Right lung (tissue), 2 donors: ENCODE measurements at regions not wholly inside any gene's neighbourhood (a gene's known extent, or its start where the extent isn't known, plus 50 kb on each side); places are given as distances from the start of the nearest gene placed in this dataset.
A peak's percentile ranks its signal among the peaks of the same experiment; 100 is the strongest.

Source experiments
- DNase-seq, 2 donors: peaks; one replicate each; pipeline ENCODE4 v3.0.0-alpha.2; 2013

DNA sequence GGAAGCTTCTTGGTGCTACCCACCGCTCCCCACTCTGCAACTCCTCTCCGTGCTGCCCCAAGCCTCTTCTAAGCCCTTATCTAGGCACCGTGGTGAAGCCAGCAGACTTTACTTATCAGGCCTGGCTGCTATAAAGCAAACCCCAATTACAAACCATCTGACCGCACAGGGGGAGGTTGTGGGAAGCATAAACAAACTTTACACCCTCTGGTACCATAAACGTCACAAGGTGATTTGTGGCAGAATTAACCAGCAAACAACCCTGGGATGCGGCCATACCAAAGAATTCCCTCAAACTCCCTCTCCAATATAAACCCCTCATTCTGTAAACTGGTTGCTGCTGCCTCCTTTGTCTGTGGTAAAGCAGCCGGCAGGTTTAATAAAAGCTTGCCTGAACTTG is 55.2 kb downstream of the MAGEC2 start:
- no peak for DNase-seq

- DNase-seq: no peak
Measured at GRCh38 chrX:142134533-142134932, 70.6 kb downstream of the MAGEC2 start.

DNA sequence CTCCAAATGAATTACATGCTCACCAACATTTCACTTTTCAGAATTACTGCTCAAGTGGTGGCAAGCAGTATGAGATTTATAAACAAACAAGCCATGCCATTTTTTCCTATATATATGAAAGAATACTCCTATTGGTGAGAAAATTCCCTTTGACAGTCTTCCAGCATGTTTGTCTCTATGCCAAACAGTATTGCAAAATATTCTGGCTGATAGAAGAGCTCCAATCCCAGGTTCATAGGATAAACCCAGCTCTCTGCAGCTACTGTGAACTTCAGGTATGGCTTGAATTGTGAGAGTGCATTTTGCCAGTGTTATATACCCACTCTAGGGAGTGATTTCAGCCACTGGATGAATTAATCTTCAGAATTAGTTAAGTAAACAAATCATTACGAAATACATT is 108.8 kb downstream of the MAGEC2 start:
- DNase-seq: peak; percentile 33 to 44

DNA sequence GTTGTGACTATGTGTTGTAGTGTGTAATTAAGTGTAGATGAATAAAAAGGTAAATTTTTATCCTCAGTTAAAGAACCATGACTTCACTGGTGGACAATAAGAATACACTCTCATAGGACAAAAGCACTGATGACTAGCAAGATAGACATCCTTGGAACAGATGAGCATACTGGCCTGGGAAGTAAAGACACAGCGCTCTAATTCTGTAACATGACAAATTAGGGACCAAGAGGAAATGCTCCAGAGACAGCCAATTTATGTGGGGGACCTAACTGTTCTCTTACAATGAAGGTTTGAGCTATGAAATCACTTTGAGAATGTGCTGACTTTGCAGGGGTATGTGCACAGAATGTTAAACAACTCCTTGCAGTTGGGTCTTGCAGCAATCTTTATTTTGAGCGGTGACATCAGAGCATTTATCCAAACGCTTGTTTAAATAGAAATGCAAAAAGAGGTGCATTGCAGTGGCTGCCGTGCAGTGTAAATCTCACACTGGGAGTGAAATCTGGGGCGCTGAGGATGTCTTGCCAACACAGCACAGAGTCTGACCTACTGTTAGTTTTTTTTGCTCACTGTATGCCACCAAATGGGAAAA is 109.3 kb downstream of the MAGEC2 start:
- DNase-seq: peak; percentile 20 to 23

DNA sequence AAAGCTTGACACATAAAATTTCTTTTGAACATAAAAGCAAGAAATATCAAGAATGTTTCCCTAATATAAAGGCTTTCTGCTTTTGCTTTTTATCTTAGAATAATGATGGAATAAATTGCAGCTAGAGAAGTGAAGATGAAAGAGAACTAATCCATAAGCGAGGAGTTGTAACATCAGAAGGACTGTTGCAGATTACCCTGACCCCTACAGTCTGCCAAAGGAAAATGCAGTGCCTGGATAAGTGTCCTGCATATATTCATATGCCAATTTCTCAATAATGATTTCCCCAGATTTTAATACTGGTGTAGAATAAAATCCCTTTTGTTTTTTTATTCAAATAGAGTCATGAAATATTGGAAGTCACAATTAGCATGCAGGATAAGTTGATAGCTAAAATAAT is 115.9 kb downstream of the MAGEC2 start:
- no peak for DNase-seq

DNA sequence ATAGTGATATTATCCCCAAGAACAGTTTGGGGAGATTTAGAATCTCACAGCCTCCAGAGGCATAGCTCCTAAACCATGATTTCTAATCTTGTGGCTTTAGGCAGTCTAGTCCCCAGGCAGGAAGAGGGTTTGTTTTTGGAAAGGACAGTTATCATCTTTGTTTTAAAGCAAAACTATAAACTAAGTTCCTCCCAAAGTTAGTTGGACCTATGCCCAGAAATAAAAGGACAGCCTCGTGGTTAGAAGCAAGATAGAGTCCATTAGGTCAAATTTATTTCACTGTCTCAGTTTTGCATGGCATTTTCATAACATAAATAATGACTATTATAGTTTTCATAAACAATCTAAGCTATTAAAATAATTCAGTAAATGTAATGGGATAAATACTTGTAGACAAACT is 120.5 kb downstream of the MAGEC2 start:
- DNase-seq: peak; percentile 10 to 11

DNA sequence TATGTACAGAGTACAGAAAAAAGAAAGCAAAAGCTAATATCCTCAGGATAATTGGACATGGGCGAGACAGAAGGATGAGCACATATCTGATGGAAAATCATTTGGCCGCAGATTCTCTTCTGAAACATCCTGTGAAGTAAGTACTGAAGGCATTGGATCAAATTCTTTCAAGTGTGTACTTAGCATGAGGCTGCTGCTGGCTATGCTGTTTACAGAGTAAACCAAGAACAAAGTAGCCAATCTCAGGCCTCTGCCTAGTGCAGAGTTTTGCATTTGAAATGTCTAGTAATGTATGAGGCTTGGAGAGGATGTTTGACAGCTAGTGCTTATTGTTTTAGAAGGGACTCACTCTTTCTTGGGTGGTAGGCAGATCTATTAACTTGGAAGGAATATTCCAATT is 128.5 kb downstream of the MAGEC2 start:
- DNase-seq: no peak

GRCh38 chrX:142068365-142068764 is 136.7 kb downstream of the MAGEC2 start:
- DNase-seq: no peak

- DNase-seq: no peak
Measured at GRCh38 chrX:142060191-142060590, 144.9 kb downstream of the MAGEC2 start.

GRCh38 chrX:142054094-142054493 is 150.4 kb downstream of the MAGEC1 start:
- DNase-seq: no peak

DNA sequence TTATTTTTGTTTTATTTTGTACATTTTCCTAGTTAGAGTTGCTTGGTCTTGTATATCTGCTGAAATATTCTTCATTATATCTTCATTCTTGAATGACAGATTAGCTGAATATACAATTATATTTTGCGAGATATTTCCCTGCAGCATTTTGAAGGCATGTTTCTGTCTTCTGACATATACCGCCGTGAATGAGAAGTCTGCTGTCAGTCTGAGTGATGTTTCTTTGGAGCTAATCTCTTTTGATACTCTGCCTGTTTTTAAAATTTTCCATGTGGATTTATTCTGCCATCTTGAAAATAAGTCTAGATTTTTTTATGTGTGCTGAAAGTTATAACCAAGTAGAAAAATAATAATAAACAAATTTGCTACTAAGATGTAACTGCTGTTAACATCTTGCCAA is 148.5 kb downstream of the MAGEC1 start:
- DNase-seq: no peak

DNA sequence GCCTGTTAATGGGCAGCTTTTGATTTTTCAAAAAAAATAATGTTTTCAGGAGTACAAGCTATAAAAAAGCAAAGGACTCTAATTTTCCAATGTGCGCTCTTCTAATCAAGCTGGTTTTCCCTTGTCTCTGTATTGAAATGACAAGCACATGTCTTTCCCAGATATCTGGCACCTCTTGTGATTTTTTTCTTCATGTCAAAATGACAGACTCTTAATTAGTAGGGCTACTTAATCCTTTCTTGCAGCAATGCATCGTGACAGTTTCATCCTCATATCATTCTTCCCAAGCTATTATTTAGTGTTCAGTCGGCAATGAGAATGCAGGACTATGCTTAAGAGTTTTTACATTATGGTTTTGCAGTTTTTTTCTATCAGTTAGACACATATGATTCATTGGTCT is 139.5 kb downstream of the MAGEC1 start:
- no peak for DNase-seq

DNA sequence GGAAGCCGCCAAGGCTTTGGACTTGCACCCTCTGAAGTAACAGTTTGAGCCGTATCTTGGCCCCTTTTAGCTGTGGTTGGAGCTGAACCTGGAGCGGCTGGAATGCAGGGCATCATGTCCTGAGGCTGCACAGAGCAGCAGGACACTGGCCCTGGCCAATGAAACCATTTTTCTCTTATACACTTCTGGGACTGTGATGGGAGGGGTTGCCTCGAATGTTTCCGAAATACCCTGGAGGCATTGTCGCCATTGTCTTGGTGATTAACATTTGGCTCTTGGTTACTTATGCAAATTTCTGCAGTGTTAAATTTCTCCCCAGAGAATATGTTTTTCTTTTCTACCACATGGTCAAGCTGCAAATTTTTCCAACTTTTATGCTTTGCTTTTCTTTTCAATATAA is 137.2 kb downstream of the MAGEC1 start:
- no peak for DNase-seq

DNA sequence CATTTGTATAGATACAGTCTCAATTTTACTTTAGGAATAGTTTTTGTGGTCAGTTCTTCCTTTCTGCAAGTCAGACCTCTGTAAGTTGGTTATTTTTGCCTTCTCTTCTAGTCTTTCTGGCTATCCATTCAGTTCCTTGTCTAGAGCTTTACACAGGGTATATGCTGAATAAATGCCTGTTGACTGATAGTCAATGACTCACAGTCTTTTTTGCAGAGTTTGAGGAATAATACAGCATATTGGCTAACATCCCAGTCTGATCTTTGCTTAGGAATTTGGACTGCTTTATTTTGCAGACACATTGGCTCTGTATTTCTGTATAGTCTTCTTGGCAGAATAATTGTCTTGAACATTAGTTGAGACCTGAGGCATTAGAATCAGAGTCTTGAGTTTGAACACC is 132.4 kb downstream of the MAGEC1 start:
- DNase-seq: no peak

DNA sequence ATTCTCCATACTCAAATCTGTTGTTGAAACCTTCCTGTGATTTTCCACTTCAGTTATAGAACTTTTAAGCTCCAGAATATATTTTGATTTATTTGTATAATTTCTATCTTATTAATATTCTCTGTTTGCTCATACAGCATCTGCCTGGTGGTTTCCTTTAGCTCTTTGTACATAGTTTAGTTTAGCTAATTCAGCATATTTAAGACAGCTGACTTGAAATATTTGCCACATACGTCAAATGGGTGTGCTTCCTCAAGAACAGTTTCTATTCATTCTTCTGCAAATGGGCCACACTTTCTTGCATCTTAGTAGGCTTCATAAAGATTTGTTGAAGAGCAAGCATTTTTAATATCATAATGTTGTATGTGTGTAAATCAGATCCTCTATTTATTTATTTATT is 101.8 kb downstream of the MAGEC1 start:
- no peak for DNase-seq

GRCh38 chrX:142002471-142002870 is 98.8 kb downstream of the MAGEC1 start:
- no peak for DNase-seq

DNA sequence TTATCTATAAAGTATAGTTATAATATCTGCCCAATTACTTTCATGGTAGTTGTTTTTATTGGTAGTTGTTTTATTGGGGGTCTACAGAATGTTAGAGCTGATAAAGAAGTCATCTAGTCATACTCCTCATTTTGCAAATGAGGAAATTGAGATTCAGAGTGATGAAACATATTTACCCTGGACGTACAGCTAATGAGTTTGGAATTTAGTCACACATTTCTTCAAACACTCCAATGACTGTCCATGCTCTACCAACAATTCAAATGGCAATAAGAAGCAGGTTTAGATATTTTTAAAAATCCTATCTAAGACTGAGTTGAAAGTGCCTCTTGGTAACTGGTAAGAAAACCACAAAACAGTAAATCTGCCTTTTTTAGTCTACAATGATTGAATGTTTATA is 98.2 kb downstream of the MAGEC1 start:
- no peak for DNase-seq

- DNase-seq: no peak
Measured at GRCh38 chrX:141989815-141990214, 86.1 kb downstream of the MAGEC1 start.

GRCh38 chrX:141989134-141989533 is 85.4 kb downstream of the MAGEC1 start:
- no peak for DNase-seq

GRCh38 chrX:141982296-141982695 is 78.6 kb downstream of the MAGEC1 start:
- no peak for DNase-seq

DNA sequence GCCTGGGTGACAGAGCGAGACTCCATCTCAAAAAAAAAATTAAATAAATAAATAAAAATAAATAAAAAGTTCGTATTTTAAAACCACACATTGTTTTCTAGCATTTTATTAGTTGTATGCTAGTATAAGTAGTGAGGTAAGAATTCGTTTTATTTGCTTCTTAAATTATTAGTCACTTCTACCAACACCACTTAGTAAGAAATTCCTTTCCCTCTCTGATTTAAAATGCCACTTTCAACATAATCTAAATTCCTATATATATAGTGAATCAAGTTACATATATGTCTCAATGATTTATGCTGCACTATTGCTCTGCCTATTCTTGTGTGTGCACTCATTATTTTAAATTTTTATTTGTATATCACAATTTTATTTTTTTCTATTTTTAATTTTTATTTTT is 72.1 kb downstream of the MAGEC1 start:
- DNase-seq: no peak

- no peak for DNase-seq
Measured at GRCh38 chrX:141969706-141970105, 66.0 kb downstream of the MAGEC1 start.

DNA sequence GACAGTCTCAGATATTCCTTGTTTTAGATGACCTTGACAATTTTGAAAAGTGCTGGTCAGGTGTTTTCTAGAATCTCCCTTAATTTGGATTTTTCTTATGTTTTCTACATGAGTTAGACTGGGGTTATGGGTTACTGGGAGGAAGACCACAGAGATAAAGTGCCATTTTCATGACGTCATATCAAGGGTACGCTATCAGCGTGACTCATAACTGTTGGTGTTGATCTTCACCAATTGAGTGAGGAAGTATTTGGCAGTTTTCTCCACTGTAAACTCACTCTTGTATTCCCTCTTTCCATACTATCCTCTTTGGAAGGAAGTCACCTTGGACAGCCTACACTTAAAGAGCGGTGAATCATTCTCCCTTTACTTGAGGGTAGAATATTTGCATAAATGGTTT is 56.9 kb downstream of the MAGEC1 start:
- no peak for DNase-seq
